ACC112 (cell line): ENCODE measurements at regions not wholly inside any gene's neighbourhood (a gene's known extent, or its start where the extent isn't known, plus 50 kb on each side); places are given as distances from the start of the nearest gene placed in this dataset.

Source experiments
- H2AFZ ChIP-seq: fragments of 200-600 bp; sonication (generic); one replicate; pipeline ENCODE4 v1.6.0; 2017; ENCODE audit warnings: antibody characterized with exemption, low read length; ENCODE audit not compliant: unreplicated experiment
- H3K27ac ChIP-seq: fragments of 200-600 bp; sonication (generic); 2 replicates; pipeline ENCODE4 v1.5.1; 2014; ENCODE audit warnings: low read depth, mild to moderate bottlenecking, antibody characterized with exemption, low read length, moderate library complexity
- H3K27me3 ChIP-seq: fragments of 200-600 bp; sonication (generic); 2 replicates; pipeline ENCODE4 v1.6.1; 2014; ENCODE audit warnings: mild to moderate bottlenecking, antibody characterized with exemption, low read length, moderate library complexity, mixed read lengths; ENCODE audit not compliant: insufficient read depth
- H3K36me3 ChIP-seq: fragments of 200-600 bp; sonication (generic); 2 replicates; pipeline ENCODE4 v1.6.1; 2016; ENCODE audit warnings: mild to moderate bottlenecking, antibody characterized with exemption, low read length, moderate library complexity, mixed read lengths; ENCODE audit not compliant: insufficient read depth
- H3K4me1 ChIP-seq: fragments of 200-600 bp; sonication (generic); one replicate; pipeline ENCODE4 v1.6.1; 2016; ENCODE audit warnings: low read length, mixed read lengths; ENCODE audit not compliant: insufficient read depth, unreplicated experiment, control insufficient read depth
- H3K4me3 ChIP-seq: fragments of 200-600 bp; sonication (generic); 2 replicates; pipeline ENCODE4 v1.5.1; 2014; ENCODE audit warnings: mild to moderate bottlenecking, low read depth, low read length
- H3K79me2 ChIP-seq: fragments of 200-600 bp; sonication (generic); one replicate; pipeline ENCODE4 v1.6.0; 2016; ENCODE audit warnings: low read length; ENCODE audit not compliant: control insufficient read depth, unreplicated experiment, insufficient read depth

GRCh38 chr3:117786349-117786748 is 1076.8 kb downstream of the TUSC7 start:
- Histone ChIP-seq H3K4me1 (peaks cover 15% of the 10 kb centered on the region), H3K36me3 (no peaks in the 10 kb centered on the region), H3K79me2 (no peaks in the 10 kb centered on the region), H3K27me3 (no peaks in the 10 kb centered on the region), H2AFZ (no peak overlapping the region), H3K27ac (no peak overlapping the region), H3K4me3 (no peak overlapping the region)

DNA sequence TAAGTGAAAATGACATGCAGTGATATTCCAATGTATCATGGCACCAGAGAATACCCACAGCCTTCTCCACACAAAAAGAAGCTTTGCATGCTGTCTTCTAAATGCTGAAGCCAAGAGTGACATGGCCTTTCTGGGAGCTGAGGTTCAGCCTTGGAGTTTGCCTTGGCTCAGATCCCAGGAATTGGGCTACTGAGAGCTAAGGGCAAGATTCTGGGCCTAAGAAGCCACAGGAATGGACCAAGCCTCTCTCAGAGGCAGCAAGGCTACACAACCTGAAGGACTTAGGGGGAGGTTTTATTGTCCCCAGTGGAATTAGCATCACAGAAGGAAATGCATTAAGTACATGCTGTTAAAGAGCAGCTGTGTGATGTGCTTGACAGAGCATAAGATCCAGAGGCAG is 1078.5 kb downstream of the TUSC7 start:
- no peaks in the 10 kb centered on the region for H3K27me3 ChIP-seq
- H3K27ac ChIP-seq, result no peak overlapping the region
- no peak overlapping the region for H3K4me3 ChIP-seq
- peaks cover 15% of the 10 kb centered on the region for H3K4me1 ChIP-seq
- no peaks in the 10 kb centered on the region for H3K36me3 ChIP-seq
- no peaks in the 10 kb centered on the region for H3K79me2 ChIP-seq
- no peak overlapping the region for H2AFZ ChIP-seq

DNA sequence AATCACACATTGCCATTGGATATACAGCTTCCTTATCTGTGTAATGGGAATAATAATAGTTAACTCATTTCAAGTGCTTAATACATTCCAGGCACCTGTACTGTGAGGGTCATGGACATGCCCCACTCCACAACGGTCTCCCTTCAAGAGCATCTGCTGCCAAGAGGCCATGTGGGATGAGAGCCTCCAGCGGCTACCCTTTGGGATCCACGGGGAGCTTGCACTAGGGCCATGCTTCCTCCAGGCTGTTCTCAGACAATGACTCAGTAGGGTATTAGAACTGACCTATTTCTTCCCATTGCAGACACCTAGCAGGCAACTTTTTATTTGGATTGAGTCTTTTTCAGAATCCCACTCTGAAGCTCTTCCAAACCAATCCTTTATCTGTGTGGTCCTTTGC is 1078.9 kb downstream of the TUSC7 start:
- no peaks in the 10 kb centered on the region for H3K36me3 ChIP-seq
- H3K79me2 ChIP-seq, result no peaks in the 10 kb centered on the region
- peaks cover 15% of the 10 kb centered on the region for H3K4me1 ChIP-seq
- no peaks in the 10 kb centered on the region for H3K27me3 ChIP-seq
- no peak overlapping the region for H3K27ac ChIP-seq
- no peak overlapping the region for H2AFZ ChIP-seq
- no peak overlapping the region for H3K4me3 ChIP-seq

DNA sequence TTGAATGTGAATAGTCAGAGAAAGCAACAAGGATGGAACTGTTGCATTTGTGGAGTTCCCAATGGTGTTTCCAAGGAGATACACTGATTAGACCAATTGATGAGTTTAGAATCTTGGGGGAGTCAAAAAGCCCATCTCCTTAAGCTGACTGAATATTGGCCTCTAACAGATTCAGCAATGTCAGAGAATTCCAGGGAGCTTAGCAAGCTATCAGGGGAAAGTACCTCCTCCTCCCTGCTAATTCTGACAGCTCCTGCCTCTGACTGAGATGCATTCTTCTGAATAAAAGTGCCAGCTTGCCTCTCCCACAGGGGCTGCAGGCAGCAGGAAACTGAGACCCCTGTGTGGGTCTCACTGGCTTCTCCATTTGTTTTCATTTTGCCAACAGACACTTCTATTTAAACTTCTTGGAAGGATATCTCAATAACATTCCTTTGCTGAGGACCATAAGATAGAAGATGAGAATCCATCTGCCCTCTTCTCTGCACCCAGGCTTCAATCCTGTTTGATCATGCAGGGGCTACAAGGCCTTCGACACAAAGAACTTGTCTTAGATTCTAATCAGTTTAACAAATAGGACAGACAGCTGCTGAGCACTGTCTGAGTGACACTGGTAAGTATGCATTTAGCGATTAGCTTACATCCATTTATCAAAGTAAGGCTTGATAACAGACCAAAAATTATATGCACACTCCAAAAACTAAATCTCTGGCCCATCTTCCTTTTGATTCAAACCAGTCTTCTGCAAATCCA is 1080.8 kb downstream of the TUSC7 start:
- Histone ChIP-seq H3K4me1 (peaks cover 15% of the 10 kb centered on the region), H3K27ac (no peak overlapping the region), H2AFZ (no peak overlapping the region), H3K36me3 (no peaks in the 10 kb centered on the region), H3K27me3 (no peaks in the 10 kb centered on the region), H3K4me3 (no peak overlapping the region), H3K79me2 (no peaks in the 10 kb centered on the region)

GRCh38 chr3:117793622-117794265 is 1084.2 kb downstream of the TUSC7 start:
- H3K36me3 ChIP-seq, result no peaks in the 10 kb centered on the region
- H3K27me3 ChIP-seq, result no peaks in the 10 kb centered on the region
- H3K4me3 ChIP-seq, result no peak overlapping the region
- H3K4me1 ChIP-seq, result peaks cover 6% of the 10 kb centered on the region
- H3K79me2 ChIP-seq, result no peaks in the 10 kb centered on the region
- no peak overlapping the region for H3K27ac ChIP-seq
- no peak overlapping the region for H2AFZ ChIP-seq

GRCh38 chr3:117798221-117798620 is 1088.6 kb downstream of the TUSC7 start:
- Histone ChIP-seq H2AFZ (no peak overlapping the region), H3K4me1 (no peaks in the 10 kb centered on the region), H3K27ac (no peak overlapping the region), H3K27me3 (no peaks in the 10 kb centered on the region), H3K36me3 (no peaks in the 10 kb centered on the region), H3K79me2 (no peaks in the 10 kb centered on the region), H3K4me3 (no peak overlapping the region)

DNA sequence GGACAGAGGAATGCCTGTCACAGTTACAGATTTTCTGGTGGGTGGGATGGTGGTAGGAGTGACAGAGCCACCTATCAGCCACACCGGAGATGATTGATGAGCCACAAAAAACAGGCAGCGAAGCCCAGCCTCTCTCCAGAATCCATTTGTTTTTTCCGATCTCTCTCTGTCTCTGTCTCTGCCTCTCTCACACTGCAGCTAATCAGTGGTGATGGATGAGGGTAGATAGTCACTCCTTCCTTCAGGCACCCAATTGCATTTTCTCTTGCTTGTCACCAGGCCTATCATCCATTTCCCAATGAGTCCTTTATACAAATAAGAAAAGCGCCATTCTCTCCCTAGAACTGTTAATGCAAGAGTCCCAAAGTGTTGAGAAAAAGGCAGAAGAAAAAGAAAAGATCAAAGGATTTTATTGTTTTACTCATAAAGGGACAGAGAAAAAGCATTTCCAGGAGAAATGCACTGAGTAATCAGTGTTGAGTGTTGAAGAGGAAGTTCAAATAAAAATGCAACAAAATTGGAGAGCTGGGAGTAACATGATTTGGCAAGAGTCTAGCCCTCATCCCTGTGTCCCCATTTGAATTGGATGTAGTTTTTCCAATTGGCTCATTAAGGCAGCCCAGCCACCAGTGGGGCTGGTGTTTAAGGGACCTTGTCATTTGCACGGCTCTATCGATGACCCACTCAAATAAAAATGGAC is 1089.3 kb downstream of the TUSC7 start:
- Histone ChIP-seq H3K36me3 (no peaks in the 10 kb centered on the region), H3K4me3 (no peak overlapping the region), H3K27me3 (no peaks in the 10 kb centered on the region), H2AFZ (no peak overlapping the region), H3K4me1 (no peaks in the 10 kb centered on the region), H3K27ac (no peak overlapping the region), H3K79me2 (no peaks in the 10 kb centered on the region)

GRCh38 chr3:117799387-117799735 is 1089.8 kb downstream of the TUSC7 start:
- no peaks in the 10 kb centered on the region for H3K27me3 ChIP-seq
- no peak overlapping the region for H3K27ac ChIP-seq
- no peak overlapping the region for H3K4me3 ChIP-seq
- H2AFZ ChIP-seq, result no peak overlapping the region
- H3K4me1 ChIP-seq, result no peaks in the 10 kb centered on the region
- H3K79me2 ChIP-seq, result no peaks in the 10 kb centered on the region
- H3K36me3 ChIP-seq, result no peaks in the 10 kb centered on the region

DNA sequence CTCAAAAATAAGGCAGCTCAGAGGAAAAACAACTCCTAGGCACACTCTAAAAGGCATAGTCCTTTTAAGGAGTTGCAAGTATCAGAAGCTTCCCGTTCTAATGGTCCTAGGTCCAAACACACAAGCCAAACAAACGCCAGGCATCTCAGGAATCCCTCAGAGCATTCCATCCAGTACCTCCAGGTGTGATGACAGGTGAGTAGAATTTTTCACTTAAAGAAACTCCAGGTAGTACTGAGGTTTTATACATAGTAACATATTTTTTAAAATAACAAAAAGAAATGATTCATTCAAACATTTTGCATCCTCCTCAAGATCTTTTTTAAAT is 1092.3 kb downstream of the TUSC7 start:
- H2AFZ ChIP-seq, result no peak overlapping the region
- H3K27ac ChIP-seq, result no peak overlapping the region
- no peaks in the 10 kb centered on the region for H3K36me3 ChIP-seq
- H3K27me3 ChIP-seq, result no peaks in the 10 kb centered on the region
- no peaks in the 10 kb centered on the region for H3K79me2 ChIP-seq
- no peak overlapping the region for H3K4me3 ChIP-seq
- H3K4me1 ChIP-seq, result no peaks in the 10 kb centered on the region

DNA sequence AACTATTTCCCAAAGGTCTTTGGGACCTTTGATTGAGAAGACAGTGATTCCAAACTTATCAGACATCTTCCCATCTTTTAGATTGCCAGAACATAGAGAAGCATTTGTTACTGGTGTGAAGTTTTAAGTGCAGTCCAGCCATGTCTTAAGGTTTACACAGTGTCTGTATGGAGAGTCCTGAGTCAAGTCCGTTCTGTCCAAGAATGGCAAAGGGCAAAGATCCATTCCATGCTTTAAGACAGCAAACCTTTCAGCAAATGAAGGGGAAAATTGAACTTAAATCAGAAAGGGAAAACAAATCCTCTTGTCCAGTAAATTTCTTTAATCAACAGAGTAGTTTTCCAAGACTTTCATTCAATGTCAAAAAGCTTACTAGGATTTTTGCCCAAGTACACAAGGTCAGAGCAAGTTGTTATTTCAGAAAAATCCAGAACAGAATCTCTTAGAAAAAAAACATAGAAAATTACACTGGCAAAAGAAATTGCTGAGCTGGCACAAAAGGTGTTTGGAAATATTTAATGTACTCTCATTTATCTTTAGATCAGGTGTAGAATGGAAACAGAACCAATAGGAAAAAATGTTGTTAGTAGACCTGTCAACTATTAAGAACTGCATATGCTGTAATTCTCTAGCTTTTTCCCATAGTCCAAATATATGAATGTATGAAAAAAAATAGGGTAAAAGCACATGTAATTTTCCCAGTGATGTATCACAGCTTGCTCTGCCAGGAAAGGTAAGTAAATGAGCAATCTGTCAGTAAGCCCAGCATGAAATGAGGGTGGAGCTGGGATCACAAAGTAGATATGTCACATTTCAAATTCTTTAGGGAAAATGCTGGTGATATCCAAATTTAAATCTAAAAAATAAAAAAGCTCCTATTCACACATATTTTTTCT is 1099.9 kb downstream of the TUSC7 start:
- Histone ChIP-seq H3K79me2 (no peaks in the 10 kb centered on the region), H3K27me3 (no peaks in the 10 kb centered on the region), H3K4me1 (no peaks in the 10 kb centered on the region), H3K4me3 (no peak overlapping the region), H3K27ac (no peak overlapping the region), H2AFZ (no peak overlapping the region), H3K36me3 (no peaks in the 10 kb centered on the region)
